HFF-Myc (cell line): ENCODE measurements at regions not wholly inside any gene's neighbourhood (a gene's known extent, or its start where the extent isn't known, plus 50 kb on each side); places are given as distances from the start of the nearest gene placed in this dataset.
A peak's percentile ranks its signal among the peaks of the same experiment; 100 is the strongest.

Experiments
- DNase-seq: peaks from one replicate; pipeline ENCODE4 v3.0.0-alpha.2; 2011; ENCODE audit warnings: low read depth; ENCODE audit errors: extremely low read depth
- H3K4me3 ChIP-seq: replicated peaks from 2 replicates; pipeline ENCODE4 v1.5.1; 2011; ENCODE audit warnings: low read depth, mild to moderate bottlenecking, control low read depth, low read length
- CTCF ChIP-seq: IDR thresholded peaks from 2 replicates; pipeline ENCODE4 v1.5.1; 2012; ENCODE audit warnings: mild to moderate bottlenecking, low read depth, low read length, control low read depth; ENCODE audit errors: missing control alignments

- DNase-seq, result no peak
- peak; percentile 11 for TF ChIP-seq CTCF
- H3K4me3 ChIP-seq, result no peak overlapping the region
Observed at GRCh38 chr13:24605923-24606372, 74.3 kb upstream of the ATP12A start.

GRCh38 chr13:24606486-24607170, 73.6 kb upstream of the ATP12A start:
- no peak overlapping the region for H3K4me3 ChIP-seq
- no peak for DNase-seq
- no peak for TF ChIP-seq CTCF

- DNase-seq, result no peak
- no peak overlapping the region for H3K4me3 ChIP-seq
- no peak for TF ChIP-seq CTCF
Observed at GRCh38 chr13:24610956-24611355, 69.3 kb upstream of the ATP12A start.

- no peak overlapping the region for H3K4me3 ChIP-seq
- TF ChIP-seq CTCF, result no peak
- no peak for DNase-seq
Observed at GRCh38 chr13:24612726-24613125, 67.5 kb upstream of the ATP12A start.

GRCh38 chr13:24613128-24613527, 67.1 kb upstream of the ATP12A start:
- TF ChIP-seq CTCF, result no peak
- DNase-seq, result no peak
- no peak overlapping the region for H3K4me3 ChIP-seq

- no peak for TF ChIP-seq CTCF
- no peak overlapping the region for H3K4me3 ChIP-seq
- DNase-seq, result no peak
Observed at GRCh38 chr13:24613755-24614154, 66.5 kb upstream of the ATP12A start.

GRCh38 chr13:24614306-24615080, 65.7 kb upstream of the ATP12A start:
- no peak for TF ChIP-seq CTCF
- no peak overlapping the region for H3K4me3 ChIP-seq
- DNase-seq, result no peak
